ENCODE measurements at regions not wholly inside any gene's neighbourhood (a gene's known extent, or its start where the extent isn't known, plus 50 kb on each side); places are given as distances from the start of the nearest gene placed in this dataset.
"Not testable (repeated sequence)": the region's sequence is repeated elsewhere in the genome, so short reads cannot be mapped to it uniquely, and the experiment has no call there.

GRCh38 chr3:35316841-35317240 is 322.5 kb upstream of the ARPP21 start:
- intact Hi-C loops (cut with micrococcal nuclease); H3K4me3 Mint-ChIP-seq; H3K9me3 ChIP-seq (ENCODE audit: control insufficient read depth in 1 of 2, low read length in 2 of 2); POLR2A ChIA-PET (ENCODE audit: partially characterized antibody); H3K27ac Mint-ChIP-seq; H3K27me3 Mint-ChIP-seq; H3K27ac ChIP-seq (ENCODE audit: low read depth, low read length); H3K4me1 Mint-ChIP-seq; H3K27me3 ChIP-seq (ENCODE audit: insufficient read depth, low read length); H3K4me3 ChIP-seq (ENCODE audit: low read length in 2 of 2); CTCF ChIA-PET (ENCODE audit: partially characterized antibody); H3K36me3 Mint-ChIP-seq; H3K4me1 ChIP-seq (ENCODE audit: insufficient read depth, low read length); H3K36me3 ChIP-seq (ENCODE audit: insufficient read depth, low read length); DNase-seq: not testable (repeated sequence)
- H3K9me3 Mint-ChIP-seq: peaks cover 0 to 14% (median 6%) of the 10 kb centered on the region in 8 donors

GRCh38 chr3:35320646-35321407 is 318.5 kb upstream of the ARPP21 start:
- Mint-ChIP-seq H3K36me3 (no peaks in the 10 kb centered on the region), H3K4me1 (no peaks in the 10 kb centered on the region), H3K9me3 (peaks cover 0 to 19% (median 7%) of the 10 kb centered on the region in 8 donors), H3K4me3 (no peak overlapping the region), H3K27ac (no peak overlapping the region), H3K27me3 (no peaks in the 10 kb centered on the region)
- no peak for DNase-seq
- Histone ChIP-seq H3K27ac (ENCODE audit: low read depth, low read length) (no peak overlapping the region), H3K4me1 (ENCODE audit: insufficient read depth, low read length) (no peaks in the 10 kb centered on the region), H3K36me3 (ENCODE audit: insufficient read depth, low read length) (no peaks in the 10 kb centered on the region), H3K4me3 (ENCODE audit: low read length in 2 of 2) (no peak overlapping the region), H3K27me3 (ENCODE audit: insufficient read depth, low read length) (no peaks in the 10 kb centered on the region), H3K9me3 (ENCODE audit: control insufficient read depth in 1 of 2, low read length in 2 of 2) (peaks cover 0 to 3% of the 10 kb centered on the region in 2 donors)
- intact Hi-C loops (cut with micrococcal nuclease): no loop called here
- POLR2A ChIA-PET (ENCODE audit: partially characterized antibody): no interaction called here
- CTCF ChIA-PET (ENCODE audit: partially characterized antibody): no interaction called here

GRCh38 chr3:35322070-35322469 is 317.3 kb upstream of the ARPP21 start:
- Histone ChIP-seq H3K4me3 (ENCODE audit: low read length in 2 of 2) (no peak overlapping the region), H3K36me3 (ENCODE audit: insufficient read depth, low read length) (no peaks in the 10 kb centered on the region), H3K27ac (ENCODE audit: low read depth, low read length) (no peak overlapping the region), H3K4me1 (ENCODE audit: insufficient read depth, low read length) (no peaks in the 10 kb centered on the region), H3K9me3 (ENCODE audit: control insufficient read depth in 1 of 2, low read length in 2 of 2) (peaks cover 0 to 3% of the 10 kb centered on the region in 2 donors), H3K27me3 (ENCODE audit: insufficient read depth, low read length) (no peaks in the 10 kb centered on the region)
- H3K9me3 Mint-ChIP-seq: peaks cover 0 to 29% (median 10%) of the 10 kb centered on the region in 8 donors
- no peaks in the 10 kb centered on the region for H3K4me1 Mint-ChIP-seq
- no peak overlapping the region for H3K27ac Mint-ChIP-seq
- H3K27me3 Mint-ChIP-seq: no peaks in the 10 kb centered on the region
- ChIA-PET POLR2A (ENCODE audit: partially characterized antibody) (no interaction called here), CTCF (ENCODE audit: partially characterized antibody) (no interaction called here)
- H3K4me3 Mint-ChIP-seq: no peak overlapping the region
- intact Hi-C loops (cut with micrococcal nuclease): no loop called here
- H3K36me3 Mint-ChIP-seq: no peaks in the 10 kb centered on the region
- no peak for DNase-seq

- Mint-ChIP-seq H3K4me3 (no peak overlapping the region), H3K27me3 (no peaks in the 10 kb centered on the region), H3K4me1 (no peaks in the 10 kb centered on the region), H3K36me3 (no peaks in the 10 kb centered on the region), H3K27ac (no peak overlapping the region), H3K9me3 (peaks cover 0 to 6% (median 2%) of the 10 kb centered on the region in 8 donors)
- Histone ChIP-seq H3K9me3 (ENCODE audit: control insufficient read depth in 1 of 2, low read length in 2 of 2) (no peaks in the 10 kb centered on the region), H3K27me3 (ENCODE audit: insufficient read depth, low read length) (no peaks in the 10 kb centered on the region), H3K4me3 (ENCODE audit: low read length in 2 of 2) (no peak overlapping the region), H3K36me3 (ENCODE audit: insufficient read depth, low read length) (no peaks in the 10 kb centered on the region), H3K27ac (ENCODE audit: low read depth, low read length) (no peak overlapping the region), H3K4me1 (ENCODE audit: insufficient read depth, low read length) (no peaks in the 10 kb centered on the region)
- intact Hi-C loops (cut with micrococcal nuclease): no loop called here
- ChIA-PET CTCF (ENCODE audit: partially characterized antibody) (no interaction called here), POLR2A (ENCODE audit: partially characterized antibody) (no interaction called here)
- no peak for DNase-seq
Observed at GRCh38 chr3:35335703-35336102, 303.6 kb upstream of the ARPP21 start.

GRCh38 chr3:35336601-35337000 is 302.7 kb upstream of the ARPP21 start:
- Mint-ChIP-seq H3K4me1 (no peaks in the 10 kb centered on the region), H3K27me3 (no peaks in the 10 kb centered on the region), H3K27ac (no peak overlapping the region), H3K9me3 (peaks cover 0 to 6% (median 3%) of the 10 kb centered on the region in 8 donors), H3K4me3 (no peak overlapping the region), H3K36me3 (no peaks in the 10 kb centered on the region)
- ChIA-PET CTCF (ENCODE audit: partially characterized antibody) (no interaction called here), POLR2A (ENCODE audit: partially characterized antibody) (no interaction called here)
- Histone ChIP-seq H3K9me3 (ENCODE audit: control insufficient read depth in 1 of 2, low read length in 2 of 2) (no peaks in the 10 kb centered on the region), H3K27ac (ENCODE audit: low read depth, low read length) (no peak overlapping the region), H3K4me3 (ENCODE audit: low read length in 2 of 2) (no peak overlapping the region), H3K27me3 (ENCODE audit: insufficient read depth, low read length) (no peaks in the 10 kb centered on the region), H3K36me3 (ENCODE audit: insufficient read depth, low read length) (no peaks in the 10 kb centered on the region), H3K4me1 (ENCODE audit: insufficient read depth, low read length) (no peaks in the 10 kb centered on the region)
- intact Hi-C loops (cut with micrococcal nuclease): no loop called here
- DNase-seq: no peak

- H3K36me3 Mint-ChIP-seq: no peaks in the 10 kb centered on the region
- H3K27me3 Mint-ChIP-seq: no peaks in the 10 kb centered on the region
- POLR2A ChIA-PET (ENCODE audit: partially characterized antibody): no interaction called here
Observed at GRCh38 chr3:35338186-35338585, 301.1 kb upstream of the ARPP21 start.

GRCh38 chr3:35380196-35380595 is 259.1 kb upstream of the ARPP21 start:
- Mint-ChIP-seq H3K36me3 (no peaks in the 10 kb centered on the region), H3K27ac (no peak overlapping the region), H3K4me3 (peak overlapping the region in 1 of 8 donors; percentile 24), H3K4me1 (no peaks in the 10 kb centered on the region), H3K27me3 (no peaks in the 10 kb centered on the region), H3K9me3 (peaks cover 2 to 14% (median 10%) of the 10 kb centered on the region in 8 donors)
- Histone ChIP-seq H3K4me1 (ENCODE audit: insufficient read depth, low read length) (no peaks in the 10 kb centered on the region), H3K36me3 (ENCODE audit: insufficient read depth, low read length) (no peaks in the 10 kb centered on the region), H3K27me3 (ENCODE audit: insufficient read depth, low read length) (no peaks in the 10 kb centered on the region), H3K9me3 (ENCODE audit: control insufficient read depth in 1 of 2, low read length in 2 of 2) (no peaks in the 10 kb centered on the region), H3K4me3 (ENCODE audit: low read length in 2 of 2) (no peak overlapping the region), H3K27ac (ENCODE audit: low read depth, low read length) (no peak overlapping the region)
- CTCF ChIA-PET (ENCODE audit: partially characterized antibody): no interaction called here
- no peak for DNase-seq
- intact Hi-C loops (cut with micrococcal nuclease): no loop called here
- POLR2A ChIA-PET (ENCODE audit: partially characterized antibody): no interaction called here

More at GRCh38 chr3:35338186-35338585, 301.1 kb upstream of the ARPP21 start:
- Histone ChIP-seq H3K36me3 (ENCODE audit: insufficient read depth, low read length) (no peaks in the 10 kb centered on the region), H3K4me1 (ENCODE audit: insufficient read depth, low read length) (no peaks in the 10 kb centered on the region), H3K27me3 (ENCODE audit: insufficient read depth, low read length) (no peaks in the 10 kb centered on the region), H3K9me3 (ENCODE audit: control insufficient read depth in 1 of 2, low read length in 2 of 2) (no peaks in the 10 kb centered on the region), H3K27ac (ENCODE audit: low read depth, low read length) (no peak overlapping the region), H3K4me3 (ENCODE audit: low read length in 2 of 2) (no peak overlapping the region)
- intact Hi-C loops (cut with micrococcal nuclease): no loop called here
- no peak overlapping the region for H3K4me3 Mint-ChIP-seq
- H3K9me3 Mint-ChIP-seq: peaks cover 0 to 10% (median 4%) of the 10 kb centered on the region in 8 donors
- CTCF ChIA-PET (ENCODE audit: partially characterized antibody): no interaction called here
- H3K27ac Mint-ChIP-seq: no peak overlapping the region
- H3K4me1 Mint-ChIP-seq: no peaks in the 10 kb centered on the region
- no peak for DNase-seq
